Astrocyte (in vitro differentiated cells and primary cell): ENCODE measurements at regions not wholly inside any gene's neighbourhood (a gene's known extent, or its start where the extent isn't known, plus 50 kb on each side); places are given as distances from the start of the nearest gene placed in this dataset.
A peak's percentile ranks its signal among the peaks of the same experiment; 100 is the strongest.
"Not testable (repeated sequence)": the region's sequence is repeated elsewhere in the genome, so short reads cannot be mapped to it uniquely, and the experiment has no call there.

Source experiments
- DNase-seq: peaks from one replicate; pipeline ENCODE4 v3.0.0-alpha.2; 2010; ENCODE audit warnings: low read depth
- FAIRE-seq: peaks from 2 replicates; lab custom pipeline; 2011; peaks lifted over from hg19 to GRCh38; lab: Jason Lieb, UNC
- H2AFZ ChIP-seq: 2 replicates; pipeline ENCODE4 v1.6.0; 2012; ENCODE audit warnings: low read depth, low read length, inconsistent platforms
- H3K27ac ChIP-seq: 2 replicates; pipeline ENCODE4 v1.5.1; 2011; ENCODE audit warnings: low read depth, low read length, inconsistent platforms
- H3K27me3 ChIP-seq: 2 replicates; pipeline ENCODE4 v1.6.0; 2011; ENCODE audit warnings: low read length, inconsistent platforms; ENCODE audit not compliant: insufficient read depth
- H3K36me3 ChIP-seq: 2 replicates; pipeline ENCODE4 v1.5.1; 2011; ENCODE audit warnings: low read length, inconsistent platforms; ENCODE audit not compliant: insufficient read depth
- H3K4me1 ChIP-seq: 2 replicates; pipeline ENCODE4 v1.5.1; 2011; ENCODE audit warnings: low read length, inconsistent platforms; ENCODE audit not compliant: insufficient read depth
- H3K4me2 ChIP-seq: 2 replicates; pipeline ENCODE4 v1.6.0; 2012; ENCODE audit warnings: low read length, inconsistent platforms
- H3K4me3 ChIP-seq: 2 replicates; pipeline ENCODE4 v1.5.1; 2011; ENCODE audit warnings: low read depth, mild to moderate bottlenecking, low read length, inconsistent platforms; ENCODE audit not compliant: insufficient read depth
- H3K79me2 ChIP-seq: 2 replicates; pipeline ENCODE4 v1.6.0; 2012; ENCODE audit warnings: mild to moderate bottlenecking, low read length, inconsistent platforms; ENCODE audit not compliant: insufficient read depth
- H3K9ac ChIP-seq: 2 replicates; pipeline ENCODE4 v1.6.0; 2012; ENCODE audit warnings: mild to moderate bottlenecking, low read length, inconsistent platforms
- H3K9me3 ChIP-seq: 2 replicates; pipeline ENCODE4 v1.5.1; 2012; ENCODE audit warnings: low read depth, mild to moderate bottlenecking, low read length, inconsistent platforms; ENCODE audit not compliant: insufficient read depth
- H4K20me1 ChIP-seq: 2 replicates; pipeline ENCODE4 v1.6.0; 2012; ENCODE audit warnings: low read length, inconsistent platforms; ENCODE audit not compliant: insufficient read depth
- H3K27ac Mint-ChIP-seq: one replicate; pipeline ENCODE4 v1.8.0; 2021; ENCODE audit warnings: mild to moderate bottlenecking, mixed read lengths; ENCODE audit not compliant: unreplicated experiment
- H3K27me3 Mint-ChIP-seq: one replicate; pipeline ENCODE4 v1.8.0; 2021; ENCODE audit warnings: low read depth, mixed read lengths; ENCODE audit not compliant: unreplicated experiment
- H3K36me3 Mint-ChIP-seq: one replicate; pipeline ENCODE4 v1.8.0; 2021; ENCODE audit warnings: low read depth, mixed read lengths; ENCODE audit not compliant: unreplicated experiment
- H3K4me1 Mint-ChIP-seq: one replicate; pipeline ENCODE4 v1.8.0; 2021; ENCODE audit warnings: low read depth, mixed read lengths; ENCODE audit not compliant: unreplicated experiment
- H3K4me3 Mint-ChIP-seq: one replicate; pipeline ENCODE4 v1.8.0; 2021; ENCODE audit warnings: mild to moderate bottlenecking, moderate library complexity, mixed read lengths; ENCODE audit not compliant: unreplicated experiment
- H3K9me3 Mint-ChIP-seq: one replicate; pipeline ENCODE4 v1.8.0; 2021; ENCODE audit warnings: mild to moderate bottlenecking, mixed read lengths; ENCODE audit not compliant: unreplicated experiment
- EZH2 ChIP-seq: IDR thresholded peaks from 2 replicates; pipeline ENCODE4 v1.6.1; 2012; ENCODE audit warnings: mild to moderate bottlenecking, low read length, inconsistent platforms; ENCODE audit not compliant: insufficient read depth
- TF ChIP-seq, protein P1 (sequence below): IDR thresholded peaks from 2 replicates; pipeline ENCODE4 v1.5.1; 2011; ENCODE audit warnings: low read depth, mild to moderate bottlenecking, inconsistent platforms, low read length, moderate library complexity; ENCODE audit not compliant: insufficient read depth

DNA sequence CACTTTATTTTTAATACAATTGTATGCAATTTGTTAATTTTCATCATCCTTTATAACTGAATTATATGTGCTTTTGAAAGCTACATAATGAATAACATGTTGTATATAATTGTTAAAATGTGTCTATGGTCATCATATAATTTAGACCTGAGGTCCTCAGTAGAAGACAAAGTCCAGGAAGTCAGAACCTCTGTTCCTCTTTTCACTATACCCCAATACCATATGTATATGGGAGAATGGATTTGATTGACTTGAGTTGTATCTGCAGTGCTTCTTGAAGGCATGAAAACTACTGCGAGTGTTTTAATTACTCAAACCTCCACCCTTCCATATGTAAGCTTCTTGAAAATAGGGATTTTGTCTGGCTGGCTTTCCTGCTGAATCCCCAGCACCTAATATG is 140.7 kb upstream of the NEDD9 start:
- Mint-ChIP-seq H3K36me3 (no peaks in the 10 kb centered on the region), H3K4me3 (no peak overlapping the region), H3K9me3 (peaks cover 19% of the 10 kb centered on the region), H3K27ac (no peak overlapping the region), H3K4me1 (peaks cover 14% of the 10 kb centered on the region), H3K27me3 (no peaks in the 10 kb centered on the region)
- H3K9ac ChIP-seq, result no peak overlapping the region
- FAIRE-seq (no peak), DNase-seq (no peak)
- no peak overlapping the region for H2AFZ ChIP-seq
- H3K4me3 ChIP-seq, result no peak overlapping the region
- no peaks in the 10 kb centered on the region for H3K27me3 ChIP-seq
- no peaks in the 10 kb centered on the region for H3K9me3 ChIP-seq
- H3K36me3 ChIP-seq, result no peaks in the 10 kb centered on the region
- TF ChIP-seq, protein P1, sequence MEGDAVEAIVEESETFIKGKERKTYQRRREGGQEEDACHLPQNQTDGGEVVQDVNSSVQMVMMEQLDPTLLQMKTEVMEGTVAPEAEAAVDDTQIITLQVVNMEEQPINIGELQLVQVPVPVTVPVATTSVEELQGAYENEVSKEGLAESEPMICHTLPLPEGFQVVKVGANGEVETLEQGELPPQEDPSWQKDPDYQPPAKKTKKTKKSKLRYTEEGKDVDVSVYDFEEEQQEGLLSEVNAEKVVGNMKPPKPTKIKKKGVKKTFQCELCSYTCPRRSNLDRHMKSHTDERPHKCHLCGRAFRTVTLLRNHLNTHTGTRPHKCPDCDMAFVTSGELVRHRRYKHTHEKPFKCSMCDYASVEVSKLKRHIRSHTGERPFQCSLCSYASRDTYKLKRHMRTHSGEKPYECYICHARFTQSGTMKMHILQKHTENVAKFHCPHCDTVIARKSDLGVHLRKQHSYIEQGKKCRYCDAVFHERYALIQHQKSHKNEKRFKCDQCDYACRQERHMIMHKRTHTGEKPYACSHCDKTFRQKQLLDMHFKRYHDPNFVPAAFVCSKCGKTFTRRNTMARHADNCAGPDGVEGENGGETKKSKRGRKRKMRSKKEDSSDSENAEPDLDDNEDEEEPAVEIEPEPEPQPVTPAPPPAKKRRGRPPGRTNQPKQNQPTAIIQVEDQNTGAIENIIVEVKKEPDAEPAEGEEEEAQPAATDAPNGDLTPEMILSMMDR, result no peak
- no peak for TF ChIP-seq EZH2
- H3K4me2 ChIP-seq, result no peak overlapping the region
- no peaks in the 10 kb centered on the region for H4K20me1 ChIP-seq
- H3K79me2 ChIP-seq, result no peaks in the 10 kb centered on the region
- peaks cover 6% of the 10 kb centered on the region for H3K4me1 ChIP-seq
- no peak overlapping the region for H3K27ac ChIP-seq

DNA sequence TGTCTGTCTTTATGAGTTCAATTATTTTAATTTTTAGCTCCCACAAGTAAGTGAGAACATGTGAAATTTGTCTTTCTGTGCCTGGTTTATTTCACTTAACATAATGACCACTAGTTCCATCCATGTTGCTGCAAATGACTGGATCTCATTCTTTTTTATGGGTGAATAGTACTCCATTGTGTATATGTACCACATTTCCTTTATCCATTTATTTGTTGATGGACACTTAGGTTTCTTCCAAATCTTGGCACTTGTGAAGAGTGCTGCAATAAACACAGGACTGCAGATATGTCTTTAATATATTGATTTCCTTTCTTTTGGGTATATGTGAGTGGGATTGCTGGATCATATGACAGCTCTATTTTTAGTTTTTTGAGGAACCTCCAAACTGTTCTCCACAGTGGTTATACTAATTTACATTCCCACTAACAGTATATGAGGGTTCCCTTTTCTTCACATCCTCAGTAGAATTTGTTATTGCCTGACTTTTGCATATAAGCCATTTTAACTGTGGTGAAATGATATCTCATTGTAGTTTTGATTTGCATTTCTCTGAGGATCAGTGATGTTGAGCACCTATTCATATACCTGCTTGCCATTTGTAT is 139.8 kb upstream of the NEDD9 start:
- H3K4me1 Mint-ChIP-seq, result peaks cover 19% of the 10 kb centered on the region
- H3K27me3 Mint-ChIP-seq, H3K36me3 Mint-ChIP-seq, H3K27ac Mint-ChIP-seq, DNase-seq, H2AFZ ChIP-seq, FAIRE-seq, H3K9me3 ChIP-seq, H3K36me3 ChIP-seq, H3K4me3 ChIP-seq, H3K9ac ChIP-seq, H3K4me3 Mint-ChIP-seq, H4K20me1 ChIP-seq, H3K79me2 ChIP-seq, H3K4me2 ChIP-seq, H3K27me3 ChIP-seq, H3K27ac ChIP-seq: not testable (repeated sequence)
- peaks cover 13% of the 10 kb centered on the region for H3K9me3 Mint-ChIP-seq
- peaks cover 13% of the 10 kb centered on the region for H3K4me1 ChIP-seq

DNA sequence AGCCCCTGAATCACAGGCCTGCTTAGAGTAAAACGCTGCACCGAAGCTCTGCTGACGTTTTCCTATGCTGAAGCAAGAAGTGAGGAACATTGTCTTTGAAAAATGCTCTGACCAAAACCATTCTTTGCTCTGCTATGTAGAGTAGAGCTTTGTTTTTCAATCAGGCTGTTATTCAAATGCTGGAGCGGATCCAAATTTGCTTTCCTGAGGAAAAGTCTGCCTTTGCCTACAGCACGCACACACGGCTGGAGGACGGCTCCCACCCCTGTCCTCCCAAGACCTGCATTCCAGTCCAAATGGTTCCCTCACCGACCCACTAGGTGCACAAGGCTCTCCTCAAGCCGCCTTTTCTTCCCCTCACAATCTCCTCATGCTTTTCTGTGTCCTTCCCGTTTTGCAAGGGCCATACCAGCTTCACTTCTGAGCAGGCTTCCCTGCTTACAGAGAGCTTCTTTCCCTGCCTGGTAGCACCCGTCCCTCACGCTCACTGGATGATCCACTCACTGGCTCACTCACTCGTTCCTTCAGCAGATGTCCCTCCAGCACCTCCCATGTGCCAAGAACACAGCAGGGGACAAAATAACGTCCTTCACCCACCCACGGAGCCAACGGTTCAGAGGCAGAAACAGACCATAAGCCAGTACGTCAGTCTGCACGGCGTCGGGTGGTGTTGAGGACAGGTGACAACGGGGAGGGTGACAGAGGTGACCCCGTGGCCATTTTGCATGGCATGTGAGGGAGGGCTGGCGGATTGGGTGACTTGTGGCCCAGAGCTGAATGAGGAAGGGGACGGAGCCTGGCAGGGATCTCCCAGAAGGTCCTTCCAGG is 137.9 kb upstream of the NEDD9 start:
- H3K27me3 Mint-ChIP-seq, result no peaks in the 10 kb centered on the region
- Histone ChIP-seq H3K79me2 (no peaks in the 10 kb centered on the region), H3K27me3 (no peaks in the 10 kb centered on the region), H3K9ac (no peak overlapping the region), H4K20me1 (no peaks in the 10 kb centered on the region), H3K27ac (no peak overlapping the region), H3K4me2 (no peak overlapping the region), H3K36me3 (no peaks in the 10 kb centered on the region), H3K4me1 (peaks cover 22% of the 10 kb centered on the region), H3K4me3 (no peak overlapping the region), H2AFZ (peak overlapping the region; percentile 30), H3K9me3 (no peaks in the 10 kb centered on the region)
- H3K4me1 Mint-ChIP-seq, result peaks cover 32% of the 10 kb centered on the region
- peaks cover 9% of the 10 kb centered on the region for H3K9me3 Mint-ChIP-seq
- H3K36me3 Mint-ChIP-seq, result no peaks in the 10 kb centered on the region
- H3K4me3 Mint-ChIP-seq, result no peak overlapping the region
- peak overlapping the region; percentile 23 for H3K27ac Mint-ChIP-seq
- FAIRE-seq, result no peak
- DNase-seq, result no peak
- TF ChIP-seq, protein P1, result no peak
- no peak for TF ChIP-seq EZH2
